ENCODE measurements at regions not wholly inside any gene's neighbourhood (a gene's known extent, or its start where the extent isn't known, plus 50 kb on each side); places are given as distances from the start of the nearest gene placed in this dataset.

- TF ChIP-seq CTCF (IDR thresholded peaks at IDR 0.05) = no peak
- TF ChIP-seq POLR2A (IDR thresholded peaks at IDR 0.05) = no peak
- TF ChIP-seq EP300 (IDR thresholded peaks at IDR 0.05) = no peak
These were observed 1048.5 kb downstream of the SLC6A15 start for GRCh38 chr12:83864054-83864453.
